ENCODE measurements at regions not wholly inside any gene's neighbourhood (a gene's known extent, or its start where the extent isn't known, plus 50 kb on each side); places are given as distances from the start of the nearest gene placed in this dataset.

GRCh38 chr3:27824312-27825200, 102.4 kb upstream of the EOMES start:
- TF ChIP-seq CTCF (IDR thresholded peaks at IDR 0.05; ENCODE audit: low read length): no peak
- TF ChIP-seq EZH2 (optimal IDR thresholded peaks at IDR 0.05; ENCODE audit: low read depth, low read length): no peak
- no peak for TF ChIP-seq EZH2phosphoT487 (IDR thresholded peaks at IDR 0.05; ENCODE audit: low read length)
